ENCODE measurements at regions not wholly inside any gene's neighbourhood (a gene's known extent, or its start where the extent isn't known, plus 50 kb on each side); places are given as distances from the start of the nearest gene placed in this dataset.

GRCh38 chr15:39326306-39326975 is 254.4 kb upstream of the THBS1 start:
- Histone ChIP-seq H3K36me3 (ENCODE audit: control insufficient read depth, insufficient read depth, low read length) (no peaks in the 10 kb centered on the region), H3K9me3 (ENCODE audit: control insufficient read depth, insufficient read depth, low read length) (no peaks in the 10 kb centered on the region), H3K9ac (ENCODE audit: low read depth, low read length) (no peak overlapping the region), H3K4me1 (ENCODE audit: control insufficient read depth, insufficient read depth, low read length) (no peaks in the 10 kb centered on the region), H3K4me3 (ENCODE audit: low read depth, low read length) (no peak overlapping the region), H3K27me3 (ENCODE audit: control insufficient read depth, insufficient read depth, low read length) (no peaks in the 10 kb centered on the region)

GRCh38 chr15:39327005-39327730 is 253.7 kb upstream of the THBS1 start:
- Histone ChIP-seq H3K27me3 (ENCODE audit: control insufficient read depth, insufficient read depth, low read length) (no peaks in the 10 kb centered on the region), H3K9me3 (ENCODE audit: control insufficient read depth, insufficient read depth, low read length) (no peaks in the 10 kb centered on the region), H3K4me3 (ENCODE audit: low read depth, low read length) (no peak overlapping the region), H3K4me1 (ENCODE audit: control insufficient read depth, insufficient read depth, low read length) (no peaks in the 10 kb centered on the region), H3K9ac (ENCODE audit: low read depth, low read length) (no peak overlapping the region), H3K36me3 (ENCODE audit: control insufficient read depth, insufficient read depth, low read length) (no peaks in the 10 kb centered on the region)

DNA sequence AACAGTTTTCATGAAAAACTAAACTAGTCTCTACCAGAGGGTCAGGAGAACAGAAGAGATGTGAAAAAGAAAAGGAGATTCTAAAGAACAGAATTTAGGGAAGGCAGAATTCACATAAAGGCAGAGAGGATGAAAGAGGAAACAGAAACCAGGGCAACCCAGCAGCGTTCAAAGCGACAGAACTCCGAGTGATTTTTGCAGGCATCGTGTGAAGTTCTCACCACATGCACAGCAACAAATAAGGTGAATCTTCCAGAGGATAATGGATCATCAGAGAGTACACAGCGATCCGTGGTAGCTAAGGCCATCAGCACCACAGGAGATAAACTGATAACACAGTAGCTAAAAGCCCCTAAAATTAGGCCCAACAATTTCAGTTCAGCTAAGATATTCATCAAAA is 250.8 kb upstream of the THBS1 start:
- no peaks in the 10 kb centered on the region for H3K9me3 ChIP-seq (ENCODE audit: control insufficient read depth, insufficient read depth, low read length)
- no peak overlapping the region for H3K9ac ChIP-seq (ENCODE audit: low read depth, low read length)
- no peak overlapping the region for H3K4me3 ChIP-seq (ENCODE audit: low read depth, low read length)
- no peaks in the 10 kb centered on the region for H3K4me1 ChIP-seq (ENCODE audit: control insufficient read depth, insufficient read depth, low read length)
- H3K36me3 ChIP-seq (ENCODE audit: control insufficient read depth, insufficient read depth, low read length) = no peaks in the 10 kb centered on the region
- H3K27me3 ChIP-seq (ENCODE audit: control insufficient read depth, insufficient read depth, low read length) = no peaks in the 10 kb centered on the region

DNA sequence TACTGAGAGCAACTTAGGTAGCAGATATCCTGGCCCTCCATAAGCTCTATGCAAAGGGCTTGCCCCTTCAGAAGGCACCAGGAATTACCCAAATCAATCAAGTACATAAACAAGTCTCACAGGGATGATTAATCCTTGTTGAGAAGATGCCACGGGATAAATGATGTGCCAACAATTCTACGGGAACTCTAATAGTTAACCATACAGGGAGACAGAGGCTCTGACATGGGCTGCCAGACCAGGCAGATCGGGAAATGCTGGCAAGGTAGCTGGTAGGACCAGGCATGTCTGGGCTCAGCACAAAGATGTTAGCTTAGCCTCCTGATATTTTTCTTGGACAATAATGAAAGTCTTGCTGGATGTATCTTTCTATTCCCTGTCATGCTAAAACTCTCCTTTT is 249.3 kb upstream of the THBS1 start:
- no peaks in the 10 kb centered on the region for H3K9me3 ChIP-seq (ENCODE audit: control insufficient read depth, insufficient read depth, low read length)
- no peaks in the 10 kb centered on the region for H3K4me1 ChIP-seq (ENCODE audit: control insufficient read depth, insufficient read depth, low read length)

DNA sequence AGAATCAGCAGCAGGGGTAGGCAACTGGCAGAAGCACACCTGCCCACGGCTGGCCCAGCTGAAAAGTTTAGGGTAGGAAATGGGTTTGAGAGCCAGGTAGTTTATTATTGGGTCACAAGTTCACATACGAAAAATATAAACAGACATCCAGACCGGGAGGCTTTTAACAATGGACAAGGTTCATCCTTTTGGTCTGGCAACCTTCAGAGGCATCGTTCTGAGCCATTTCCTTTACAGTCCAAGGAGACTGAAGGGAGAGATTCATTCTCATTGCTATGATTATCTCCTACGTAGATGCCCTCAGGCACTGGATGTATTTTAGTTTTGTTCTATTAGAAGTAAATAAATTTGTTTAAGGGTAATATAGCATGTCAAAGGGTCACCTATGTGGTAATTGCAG is 248.0 kb upstream of the THBS1 start:
- no peaks in the 10 kb centered on the region for H3K27me3 ChIP-seq (ENCODE audit: control insufficient read depth, insufficient read depth, low read length)
- no peaks in the 10 kb centered on the region for H3K9me3 ChIP-seq (ENCODE audit: control insufficient read depth, insufficient read depth, low read length)
- no peak overlapping the region for H3K9ac ChIP-seq (ENCODE audit: low read depth, low read length)
- no peaks in the 10 kb centered on the region for H3K36me3 ChIP-seq (ENCODE audit: control insufficient read depth, insufficient read depth, low read length)
- H3K4me3 ChIP-seq (ENCODE audit: low read depth, low read length) = no peak overlapping the region
- H3K4me1 ChIP-seq (ENCODE audit: control insufficient read depth, insufficient read depth, low read length) = no peaks in the 10 kb centered on the region

More for the DNA sequence above, 249.3 kb upstream of the THBS1 start:
- H3K27me3 ChIP-seq (ENCODE audit: control insufficient read depth, insufficient read depth, low read length) = no peaks in the 10 kb centered on the region
- no peak overlapping the region for H3K4me3 ChIP-seq (ENCODE audit: low read depth, low read length)
- H3K9ac ChIP-seq (ENCODE audit: low read depth, low read length) = no peak overlapping the region
- H3K36me3 ChIP-seq (ENCODE audit: control insufficient read depth, insufficient read depth, low read length) = no peaks in the 10 kb centered on the region

GRCh38 chr15:39333393-39333792 is 247.5 kb upstream of the THBS1 start:
- Histone ChIP-seq H3K36me3 (ENCODE audit: control insufficient read depth, insufficient read depth, low read length) (no peaks in the 10 kb centered on the region), H3K9me3 (ENCODE audit: control insufficient read depth, insufficient read depth, low read length) (no peaks in the 10 kb centered on the region), H3K4me3 (ENCODE audit: low read depth, low read length) (no peak overlapping the region), H3K9ac (ENCODE audit: low read depth, low read length) (no peak overlapping the region), H3K4me1 (ENCODE audit: control insufficient read depth, insufficient read depth, low read length) (no peaks in the 10 kb centered on the region), H3K27me3 (ENCODE audit: control insufficient read depth, insufficient read depth, low read length) (no peaks in the 10 kb centered on the region)

- H3K4me1 ChIP-seq (ENCODE audit: control insufficient read depth, insufficient read depth, low read length) = no peaks in the 10 kb centered on the region
- H3K9ac ChIP-seq (ENCODE audit: low read depth, low read length) = no peak overlapping the region
- no peaks in the 10 kb centered on the region for H3K9me3 ChIP-seq (ENCODE audit: control insufficient read depth, insufficient read depth, low read length)
- no peak overlapping the region for H3K4me3 ChIP-seq (ENCODE audit: low read depth, low read length)
- H3K27me3 ChIP-seq (ENCODE audit: control insufficient read depth, insufficient read depth, low read length) = no peaks in the 10 kb centered on the region
- H3K36me3 ChIP-seq (ENCODE audit: control insufficient read depth, insufficient read depth, low read length) = no peaks in the 10 kb centered on the region
Observed at GRCh38 chr15:39333896-39334295, 247.0 kb upstream of the THBS1 start.

GRCh38 chr15:39336926-39337325 is 244.0 kb upstream of the THBS1 start:
- no peaks in the 10 kb centered on the region for H3K9me3 ChIP-seq (ENCODE audit: control insufficient read depth, insufficient read depth, low read length)
- no peak overlapping the region for H3K4me3 ChIP-seq (ENCODE audit: low read depth, low read length)
- H3K9ac ChIP-seq (ENCODE audit: low read depth, low read length) = no peak overlapping the region
- no peaks in the 10 kb centered on the region for H3K36me3 ChIP-seq (ENCODE audit: control insufficient read depth, insufficient read depth, low read length)
- peaks cover 3% of the 10 kb centered on the region for H3K4me1 ChIP-seq (ENCODE audit: control insufficient read depth, insufficient read depth, low read length)
- H3K27me3 ChIP-seq (ENCODE audit: control insufficient read depth, insufficient read depth, low read length) = no peaks in the 10 kb centered on the region

- Histone ChIP-seq H3K36me3 (ENCODE audit: control insufficient read depth, insufficient read depth, low read length) (no peaks in the 10 kb centered on the region), H3K9me3 (ENCODE audit: control insufficient read depth, insufficient read depth, low read length) (no peaks in the 10 kb centered on the region), H3K4me3 (ENCODE audit: low read depth, low read length) (no peak overlapping the region), H3K9ac (ENCODE audit: low read depth, low read length) (no peak overlapping the region), H3K4me1 (ENCODE audit: control insufficient read depth, insufficient read depth, low read length) (peaks cover 3% of the 10 kb centered on the region), H3K27me3 (ENCODE audit: control insufficient read depth, insufficient read depth, low read length) (no peaks in the 10 kb centered on the region)
Observed at GRCh38 chr15:39338251-39338650, 242.6 kb upstream of the THBS1 start.

DNA sequence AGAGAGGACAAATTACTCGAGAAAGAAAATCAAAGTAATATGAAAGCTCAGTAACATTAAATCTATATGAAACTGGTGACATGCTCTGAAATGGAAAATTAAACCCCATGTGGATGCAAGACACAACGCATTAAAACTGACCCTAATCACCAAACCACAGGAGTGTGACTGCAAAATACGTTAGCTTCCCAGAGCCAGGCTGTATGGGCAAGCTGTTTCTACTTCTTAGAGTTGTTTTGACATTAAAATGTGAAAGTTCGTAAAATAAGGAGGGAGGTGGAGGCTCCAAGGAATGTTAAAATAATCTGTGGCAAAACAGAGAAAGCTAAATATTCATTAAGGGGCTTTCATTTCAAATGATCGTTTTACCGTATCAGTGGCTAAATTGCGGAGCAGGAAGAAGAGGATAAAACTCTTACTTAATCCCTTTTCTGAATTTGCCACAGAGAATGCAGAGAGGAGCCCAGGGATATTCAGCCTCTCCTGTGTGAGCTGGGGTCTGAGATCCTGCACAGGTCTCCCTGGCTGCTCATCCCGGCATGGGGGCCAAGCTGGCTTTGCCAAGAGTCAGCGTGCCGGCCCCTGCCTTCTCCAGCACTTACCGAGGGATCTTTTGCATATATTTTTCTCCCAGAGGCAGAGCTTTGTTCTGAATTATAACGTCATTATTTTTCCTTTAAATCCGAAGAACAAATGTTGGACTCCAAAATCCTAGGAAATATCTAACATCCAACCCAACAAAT is 239.8 kb upstream of the THBS1 start:
- Histone ChIP-seq H3K4me3 (ENCODE audit: low read depth, low read length) (no peak overlapping the region), H3K4me1 (ENCODE audit: control insufficient read depth, insufficient read depth, low read length) (peaks cover 9% of the 10 kb centered on the region), H3K9me3 (ENCODE audit: control insufficient read depth, insufficient read depth, low read length) (no peaks in the 10 kb centered on the region), H3K27me3 (ENCODE audit: control insufficient read depth, insufficient read depth, low read length) (no peaks in the 10 kb centered on the region), H3K9ac (ENCODE audit: low read depth, low read length) (no peak overlapping the region), H3K36me3 (ENCODE audit: control insufficient read depth, insufficient read depth, low read length) (no peaks in the 10 kb centered on the region)

GRCh38 chr15:39344662-39345141 is 236.2 kb upstream of the THBS1 start:
- no peak overlapping the region for H3K4me3 ChIP-seq (ENCODE audit: low read depth, low read length)
- no peaks in the 10 kb centered on the region for H3K36me3 ChIP-seq (ENCODE audit: control insufficient read depth, insufficient read depth, low read length)
- H3K27me3 ChIP-seq (ENCODE audit: control insufficient read depth, insufficient read depth, low read length) = no peaks in the 10 kb centered on the region
- H3K4me1 ChIP-seq (ENCODE audit: control insufficient read depth, insufficient read depth, low read length) = peaks cover 9% of the 10 kb centered on the region
- H3K9ac ChIP-seq (ENCODE audit: low read depth, low read length) = no peak overlapping the region
- no peaks in the 10 kb centered on the region for H3K9me3 ChIP-seq (ENCODE audit: control insufficient read depth, insufficient read depth, low read length)
